ENCODE measurements at regions not wholly inside any gene's neighbourhood (a gene's known extent, or its start where the extent isn't known, plus 50 kb on each side); places are given as distances from the start of the nearest gene placed in this dataset.
"Not testable (repeated sequence)": the region's sequence is repeated elsewhere in the genome, so short reads cannot be mapped to it uniquely, and the experiment has no call there.

DNA sequence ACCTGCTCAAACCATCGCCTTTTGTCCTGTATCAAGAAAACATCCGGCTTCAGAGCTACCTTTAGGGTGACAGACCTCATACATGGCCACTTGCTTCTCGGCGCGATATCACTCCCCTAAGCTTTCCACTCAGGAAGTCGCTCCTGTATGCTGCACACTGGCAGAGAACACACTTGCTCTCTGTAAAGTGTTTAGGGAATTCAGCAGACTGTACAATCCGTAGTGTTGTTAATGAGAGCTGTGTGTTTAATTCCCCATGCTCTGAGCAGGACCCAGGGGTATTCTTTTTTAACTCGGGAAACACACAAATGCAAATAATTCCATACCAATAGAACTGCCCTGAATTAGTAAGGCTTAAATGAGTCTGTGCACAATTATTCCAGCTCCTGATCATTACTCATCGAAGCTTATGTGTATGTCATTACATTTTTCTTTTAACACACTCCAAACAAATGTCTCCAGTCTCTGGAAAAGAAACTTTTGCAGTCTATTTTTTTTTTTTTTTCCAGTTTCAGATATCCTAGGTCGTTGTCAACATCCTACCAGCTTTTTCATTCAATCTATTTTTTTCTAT is 338.7 kb upstream of the ARID1B start:
- no peak for DNase-seq

DNA sequence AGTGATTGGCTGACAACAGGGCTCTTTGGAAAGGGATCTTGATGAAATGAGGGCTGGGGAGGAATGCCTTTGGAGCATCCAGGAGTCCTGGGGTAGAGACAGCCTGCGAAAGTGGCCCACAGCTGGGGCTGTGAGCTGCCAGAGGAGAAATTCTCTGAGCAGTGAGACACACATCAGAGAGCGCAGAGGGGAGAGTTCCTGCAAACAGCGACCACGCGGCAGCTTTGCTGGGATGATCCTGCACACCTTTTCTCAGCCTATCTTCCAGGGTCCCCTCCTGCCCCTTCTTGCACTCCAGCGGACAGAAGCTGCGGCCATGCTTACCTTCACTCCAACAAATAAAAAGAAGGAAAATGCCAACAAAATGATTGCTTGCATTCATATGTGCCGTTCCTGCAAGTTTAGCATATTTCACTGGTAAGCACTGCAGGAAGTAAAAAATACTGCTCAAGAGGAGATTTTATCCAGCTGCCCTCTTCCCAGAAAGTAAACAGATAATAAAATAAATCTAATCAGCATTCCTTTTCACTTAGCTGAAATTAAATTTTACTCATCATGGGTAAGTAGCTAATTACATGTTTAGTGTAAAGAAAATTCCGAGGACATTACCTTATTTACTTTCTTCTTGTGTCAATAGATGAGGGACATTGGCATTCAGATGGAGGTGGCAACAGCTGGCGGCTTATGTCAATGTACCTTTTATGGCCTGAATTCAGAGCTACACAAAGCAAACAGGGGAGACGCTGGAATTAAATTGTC is 339.9 kb upstream of the ARID1B start:
- DNase-seq, result no peak

DNA sequence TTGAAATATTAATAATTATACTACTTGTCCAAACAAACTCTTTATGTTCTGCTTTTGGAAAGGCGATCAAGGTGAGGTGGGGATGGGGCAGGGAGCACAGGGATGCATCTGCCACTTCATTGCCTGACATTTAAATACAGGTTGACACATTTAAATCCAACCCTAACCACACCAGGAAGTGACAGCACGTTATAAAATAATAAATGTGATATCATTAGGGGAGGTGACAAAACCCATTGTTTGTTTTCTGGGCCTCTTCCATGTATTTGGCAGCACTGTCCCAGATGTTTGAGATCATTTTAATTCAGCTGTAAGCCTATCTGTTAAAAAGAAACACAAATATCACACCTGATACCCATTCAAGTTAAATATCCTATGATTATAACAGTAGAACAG is 342.4 kb upstream of the ARID1B start:
- DNase-seq, result no peak

DNA sequence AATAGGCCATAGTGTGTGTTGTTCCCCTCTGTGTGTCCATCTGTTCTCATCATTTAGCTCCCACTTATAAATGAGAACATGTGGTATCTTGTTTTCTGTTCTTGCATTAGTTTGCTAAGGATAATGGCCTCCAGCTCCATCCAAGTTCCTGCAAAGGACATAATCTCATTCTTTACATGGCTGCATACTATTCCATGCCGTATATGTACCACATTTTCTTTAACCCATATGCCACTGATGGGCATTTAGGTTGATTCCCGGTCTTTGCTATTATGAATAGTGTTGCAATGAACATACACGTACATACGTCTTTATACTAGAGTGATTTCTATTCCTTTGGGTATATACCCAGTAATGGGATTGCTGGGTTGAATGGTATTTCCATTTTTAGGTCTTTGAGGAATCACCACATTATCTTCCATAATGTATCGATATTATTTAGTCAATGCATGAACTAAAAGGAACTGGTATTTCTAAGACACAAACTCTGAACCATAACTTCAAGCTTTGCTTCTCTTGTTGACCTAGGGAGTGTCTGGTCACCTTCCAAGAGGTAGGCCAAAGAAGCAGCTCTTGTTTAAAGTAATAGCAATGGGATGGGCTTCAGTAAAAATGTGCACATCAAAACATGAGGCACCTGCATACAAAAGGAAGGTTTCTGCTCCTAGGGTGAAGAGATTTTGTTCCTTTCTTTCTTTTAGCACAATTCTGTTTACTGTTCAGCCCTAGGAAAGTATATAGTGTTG is 343.0 kb upstream of the ARID1B start:
- DNase-seq, result no peak

DNA sequence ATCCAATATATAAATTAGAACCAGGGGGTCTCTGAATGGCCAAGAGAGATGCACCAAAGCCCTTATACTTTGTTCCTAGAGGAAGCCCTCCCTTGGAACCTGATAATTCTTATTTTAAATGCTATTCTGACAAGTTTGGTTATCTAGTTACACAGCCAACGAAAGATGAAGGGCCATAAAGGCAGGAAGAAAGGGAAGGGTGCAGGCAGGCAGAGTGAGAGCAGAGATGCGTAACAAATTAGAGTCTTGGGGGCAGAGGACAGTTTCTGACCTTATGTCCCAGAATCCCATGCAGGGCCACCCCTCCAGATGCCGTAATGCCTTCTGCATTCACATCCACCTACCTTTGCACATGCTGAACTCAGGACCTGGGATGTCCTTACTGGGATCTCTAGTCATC is 344.6 kb upstream of the ARID1B start:
- DNase-seq, result no peak

DNA sequence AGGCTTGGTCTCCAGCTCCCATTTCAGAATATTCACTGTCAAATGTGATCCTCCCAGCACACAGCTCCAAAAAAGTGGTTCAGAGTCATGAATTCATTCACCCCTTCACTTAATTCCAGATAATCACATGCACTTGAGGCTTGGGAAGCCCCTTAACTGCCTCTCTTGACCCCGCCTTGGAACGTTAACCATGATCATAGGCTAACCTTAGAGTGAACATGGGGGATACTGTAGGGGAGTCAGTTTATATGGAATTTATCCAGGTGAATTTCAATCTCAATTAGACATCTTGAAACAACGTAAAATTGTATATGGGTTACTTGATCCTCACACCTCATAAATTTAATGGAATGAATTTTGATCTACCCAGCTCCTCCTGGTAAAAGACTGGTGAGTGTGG is 346.8 kb upstream of the ARID1B start:
- no peak for DNase-seq

DNA sequence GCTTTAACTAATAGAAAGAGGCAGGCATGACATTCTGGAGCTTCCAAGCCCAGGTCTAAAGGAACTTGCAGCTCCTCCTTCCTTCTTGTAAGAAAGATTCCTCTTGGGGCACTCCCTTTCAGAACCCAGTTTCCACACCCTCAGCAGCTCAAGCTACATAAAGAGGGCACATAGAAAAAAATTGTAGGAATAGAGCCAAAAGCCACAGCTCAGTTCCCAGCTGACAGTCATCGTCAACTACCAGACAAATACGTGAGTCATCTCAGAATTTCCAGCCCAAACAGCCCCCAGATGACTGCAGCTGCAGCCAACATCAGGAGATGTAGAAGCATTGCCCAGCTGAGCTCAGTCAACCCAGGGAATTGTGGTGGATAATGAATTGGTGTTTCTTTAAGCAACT is 349.8 kb upstream of the ARID1B start:
- DNase-seq, result peak in 1 of 2 experiments; percentile 19

DNA sequence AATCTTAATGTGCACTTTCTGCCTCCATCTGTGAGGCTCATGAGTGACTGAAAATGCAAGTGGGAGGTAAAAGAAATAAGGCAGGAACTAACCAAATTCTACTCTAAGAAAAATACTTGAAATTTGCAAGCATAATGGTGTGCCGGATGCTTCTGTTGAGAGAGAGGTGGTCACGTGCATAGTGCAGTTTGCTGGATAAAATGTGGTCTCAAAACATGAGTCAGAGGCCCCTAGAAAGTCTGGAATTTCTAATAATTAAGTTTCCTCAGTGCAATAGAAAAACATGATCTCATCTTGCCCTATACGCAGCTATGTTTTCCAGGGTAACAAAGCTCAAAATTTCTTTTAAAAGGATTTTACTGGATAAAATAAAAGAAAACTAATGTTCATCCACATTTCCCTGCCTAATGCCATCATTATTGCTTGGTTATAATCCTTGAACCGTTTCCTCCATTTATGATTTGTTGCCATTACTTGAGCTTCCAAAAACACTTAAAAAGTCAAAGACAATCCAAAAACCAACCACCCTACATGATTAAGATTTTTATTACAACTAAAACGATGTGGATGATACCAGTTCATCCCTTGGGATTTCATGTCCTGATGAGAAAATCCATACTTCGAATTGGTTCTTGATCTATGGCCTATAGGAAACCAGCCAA is 351.7 kb upstream of the ARID1B start:
- DNase-seq, result no peak

DNA sequence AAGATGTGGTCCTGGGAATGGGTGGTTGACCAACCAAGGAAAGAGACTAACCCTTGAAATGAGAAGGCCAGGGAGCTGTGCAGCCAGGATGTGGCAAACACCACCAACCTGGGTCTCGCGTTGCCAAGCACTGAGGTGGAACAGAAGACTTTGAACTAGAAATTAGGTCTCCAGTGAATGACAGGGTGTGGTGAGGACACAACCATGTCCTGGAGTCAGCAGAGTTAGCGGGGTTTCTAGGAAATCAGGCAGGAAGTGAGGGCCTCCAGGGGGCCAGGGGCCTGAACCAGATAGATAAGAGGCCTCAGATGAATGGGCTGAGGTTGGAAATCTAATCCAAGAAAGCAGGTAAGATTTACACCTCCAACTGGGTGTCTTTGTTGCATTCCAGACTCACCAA is 353.3 kb upstream of the ARID1B start:
- no peak for DNase-seq

DNA sequence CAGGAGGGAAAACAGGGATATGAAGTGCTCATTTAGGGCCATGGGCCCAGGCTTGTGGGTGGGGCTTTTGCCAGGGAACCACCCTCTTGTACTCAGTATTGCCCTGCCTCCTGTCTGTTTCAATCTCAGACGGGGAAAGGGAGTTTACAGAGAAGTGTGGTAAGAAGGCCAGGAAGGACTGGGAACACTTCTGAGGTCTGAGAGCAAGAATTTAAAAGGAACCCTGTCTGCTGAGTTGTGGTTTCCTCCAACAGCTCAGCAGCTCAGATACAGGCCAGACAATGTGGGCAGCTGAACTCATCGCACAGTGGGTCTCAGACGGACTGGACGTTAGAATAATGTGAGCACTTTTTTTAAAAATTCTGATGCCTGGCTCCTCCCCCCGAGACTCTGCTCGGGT is 354.1 kb upstream of the ARID1B start:
- DNase-seq, result no peak

DNA sequence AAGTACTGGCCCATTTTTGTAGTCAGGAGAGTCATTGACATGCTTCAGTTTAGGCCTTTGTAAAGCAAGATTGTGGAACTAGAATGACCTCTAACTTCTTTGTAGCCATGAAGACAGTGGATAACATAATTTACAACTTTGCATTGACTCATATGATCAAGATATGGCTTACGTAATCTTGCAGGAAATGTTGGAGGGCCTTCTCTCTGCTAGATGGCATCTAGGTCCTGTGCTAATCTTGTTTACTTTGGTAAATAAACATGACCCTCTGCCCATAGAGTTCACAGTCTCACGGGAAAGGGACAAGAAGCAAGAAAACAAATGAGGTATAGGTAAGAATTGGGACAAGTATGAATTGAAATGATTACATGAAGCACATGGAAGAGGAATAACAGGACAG is 355.2 kb upstream of the ARID1B start:
- DNase-seq, result no peak

DNA sequence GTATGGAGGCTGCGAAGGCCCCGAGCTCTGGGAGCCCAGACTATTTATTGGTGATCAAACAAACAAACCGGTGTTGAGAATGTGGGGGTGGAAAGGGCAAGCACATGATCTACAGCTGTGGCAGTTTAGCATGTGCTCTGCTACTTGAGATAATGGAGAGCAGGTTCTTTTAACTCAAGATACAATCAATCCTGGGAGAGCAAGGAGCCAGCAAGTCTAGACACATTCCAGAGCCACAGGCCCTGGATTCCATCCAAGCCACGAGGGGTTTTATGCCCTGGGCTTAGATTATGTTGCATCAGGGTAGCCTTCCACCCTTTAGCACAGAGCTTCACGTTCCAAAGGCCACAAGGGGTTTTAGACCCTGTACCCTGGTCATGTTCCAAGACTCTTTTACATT is 355.9 kb upstream of the ARID1B start:
- not testable (repeated sequence) for DNase-seq

DNA sequence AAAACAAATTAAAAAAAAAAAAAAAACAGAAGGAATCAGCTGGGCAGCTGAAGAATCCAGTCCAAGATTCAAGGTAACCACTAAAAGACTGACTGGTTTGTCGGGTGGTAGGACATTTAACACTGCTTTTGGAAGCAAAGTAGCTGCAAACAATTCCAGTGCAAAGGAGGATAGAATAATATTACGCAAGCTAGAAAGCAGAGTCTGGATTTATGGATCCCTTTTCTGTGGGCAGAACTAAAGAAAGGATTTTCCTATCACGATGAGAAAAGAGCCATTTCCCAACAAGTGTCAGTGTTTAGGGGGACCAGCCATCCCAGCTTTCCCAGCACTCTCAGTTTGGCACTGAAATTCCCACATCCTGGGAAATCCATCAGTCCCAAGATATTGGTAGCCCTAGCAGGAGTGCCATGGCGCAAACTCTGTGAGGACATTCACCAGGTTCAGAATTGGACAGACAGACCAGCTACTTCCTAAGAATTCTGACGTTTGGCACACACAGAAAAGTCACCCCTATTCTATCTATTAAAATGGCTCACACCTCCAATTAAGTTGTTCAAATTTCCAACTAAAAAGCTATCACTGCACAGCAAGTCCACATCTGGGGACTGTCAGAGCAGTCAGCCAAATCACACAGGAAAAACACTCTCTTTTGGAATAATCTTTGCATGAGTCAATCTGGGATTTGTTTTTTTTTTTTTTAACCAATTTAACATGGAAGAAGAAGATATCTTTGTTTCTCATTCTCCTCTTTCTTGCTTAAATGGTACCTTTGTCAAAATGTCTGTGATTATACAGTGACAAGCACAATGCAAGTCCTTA is 356.8 kb upstream of the ARID1B start:
- DNase-seq, result no peak

DNA sequence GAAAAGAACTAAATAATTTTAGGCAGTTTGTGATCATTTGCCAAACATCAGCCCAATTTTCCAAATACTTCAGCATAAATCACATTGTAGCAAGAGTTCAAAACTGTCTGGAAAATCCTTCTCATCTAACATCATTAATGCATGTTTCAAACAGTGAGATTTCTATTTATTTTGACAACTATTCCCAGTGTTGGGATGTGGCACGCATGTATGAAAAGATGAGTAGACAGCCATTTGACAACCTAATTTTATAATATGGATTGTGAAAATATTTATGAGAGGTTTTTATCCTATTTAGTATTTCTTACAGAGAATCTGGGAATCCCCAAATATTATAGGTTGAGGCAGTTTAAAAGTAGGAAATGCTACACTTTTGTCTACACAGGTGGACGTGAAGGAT is 357.6 kb upstream of the ARID1B start:
- no peak for DNase-seq

DNA sequence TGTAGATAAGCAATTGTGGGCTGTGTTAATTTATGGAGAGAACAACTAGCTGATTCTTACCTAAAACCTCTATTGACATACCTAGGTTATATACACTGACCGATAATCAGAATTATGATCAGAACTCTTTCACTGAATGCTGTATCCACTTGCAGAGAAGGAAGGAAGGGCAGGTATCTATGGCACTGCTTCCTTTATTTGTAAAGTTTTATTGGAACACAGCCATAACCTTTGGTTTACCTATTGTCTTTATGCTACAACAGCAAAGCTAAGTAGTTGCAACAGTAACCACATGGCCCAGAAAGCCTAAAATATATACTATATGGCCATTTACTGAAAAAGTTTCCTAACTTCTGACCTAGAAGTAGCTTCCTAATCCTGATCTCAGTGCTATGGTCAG is 358.9 kb upstream of the ARID1B start:
- no peak for DNase-seq

DNA sequence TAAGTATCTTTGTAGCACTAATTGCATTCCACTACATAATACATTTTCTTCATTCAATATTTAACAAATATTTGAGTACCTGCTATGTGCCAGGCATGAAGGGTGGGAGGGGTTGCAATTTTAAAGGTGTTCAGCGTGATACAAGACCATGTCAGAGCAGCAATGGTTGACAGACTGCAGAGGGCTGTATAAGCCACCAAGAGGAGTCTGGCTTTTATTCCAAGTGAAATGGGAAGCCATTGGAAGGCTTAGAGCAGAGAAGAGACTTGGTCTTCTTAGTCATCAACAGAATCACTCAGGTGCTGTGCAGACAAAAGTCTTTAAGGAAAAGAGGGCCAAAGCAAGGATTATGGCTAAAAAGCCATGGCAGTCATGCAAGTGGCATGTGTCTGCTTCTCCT is 360.8 kb upstream of the ARID1B start:
- DNase-seq, result no peak

DNA sequence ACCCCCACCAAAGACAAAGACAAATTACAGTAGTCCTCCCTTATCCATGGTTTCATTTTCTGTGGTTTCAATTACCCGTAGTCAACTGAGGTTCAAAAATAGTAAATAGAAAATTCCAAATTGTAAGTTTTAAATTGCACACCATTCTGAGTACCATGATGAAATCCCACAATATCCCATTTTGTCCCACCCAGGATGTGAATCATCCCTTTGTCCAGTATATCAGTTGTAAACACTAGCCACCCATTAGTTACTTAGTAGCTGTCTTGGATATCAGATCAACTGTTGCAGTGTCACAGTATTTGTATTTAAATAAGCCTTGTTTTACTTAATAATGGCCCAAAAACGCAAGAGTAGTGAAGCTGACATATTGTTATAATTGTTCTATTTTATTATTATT is 364.0 kb upstream of the ARID1B start:
- peak in 1 of 2 experiments; percentile 18 for DNase-seq

DNA sequence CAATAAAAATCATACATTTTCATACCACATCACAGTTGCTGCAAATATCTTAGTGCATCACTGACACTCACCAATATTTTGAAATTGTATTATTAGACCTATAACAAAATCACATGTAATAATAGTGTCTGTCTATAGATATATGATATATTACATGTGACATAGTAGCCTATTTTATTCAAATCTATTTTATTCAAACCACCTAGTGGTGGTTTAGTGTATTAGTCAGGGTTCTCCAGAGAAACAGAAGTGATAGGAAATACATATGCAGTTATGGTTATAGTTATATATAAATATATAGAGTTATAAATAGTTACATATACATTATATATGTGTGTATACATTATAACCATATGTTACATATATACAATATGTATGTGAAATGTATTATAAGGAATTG is 366.5 kb upstream of the ARID1B start:
- DNase-seq, result no peak

DNA sequence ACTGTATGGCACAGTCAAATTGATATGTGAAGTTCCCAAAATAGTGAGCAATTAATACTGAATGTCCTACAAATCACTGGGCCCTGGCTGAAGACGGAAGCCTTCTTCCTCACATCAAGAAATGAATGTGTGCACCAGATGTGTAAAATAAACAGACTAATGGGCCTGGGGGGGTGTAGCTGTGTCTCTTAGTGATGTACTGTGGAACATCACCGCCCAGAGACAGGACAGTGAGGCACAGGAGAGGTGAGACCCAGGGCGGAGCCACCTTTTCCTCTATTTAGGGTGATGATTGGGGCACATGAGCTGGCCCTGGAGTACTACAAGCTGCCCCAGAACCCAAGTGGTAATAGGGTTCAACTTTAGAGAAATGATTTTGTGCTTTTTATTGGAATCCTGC is 368.5 kb upstream of the ARID1B start:
- DNase-seq, result no peak

DNA sequence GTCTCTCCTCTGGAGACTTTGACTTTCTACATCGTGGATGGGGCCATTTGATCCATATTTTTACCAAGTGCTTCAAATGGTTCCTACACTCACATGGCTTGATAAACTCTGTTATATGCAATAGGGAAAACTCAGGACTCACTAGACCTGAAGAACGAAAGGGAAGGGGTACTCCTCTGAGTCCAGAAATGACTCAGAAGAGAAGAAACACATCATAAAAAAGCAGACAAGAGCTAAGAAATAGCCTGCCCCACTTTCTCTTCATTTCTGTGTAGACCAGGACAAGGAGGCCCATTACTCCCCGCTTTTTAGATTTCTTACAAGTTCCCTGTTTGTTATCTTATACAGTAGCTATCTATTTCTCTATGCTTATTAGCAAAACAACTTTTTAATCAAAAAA is 369.8 kb upstream of the ARID1B start:
- DNase-seq, result no peak

DNA sequence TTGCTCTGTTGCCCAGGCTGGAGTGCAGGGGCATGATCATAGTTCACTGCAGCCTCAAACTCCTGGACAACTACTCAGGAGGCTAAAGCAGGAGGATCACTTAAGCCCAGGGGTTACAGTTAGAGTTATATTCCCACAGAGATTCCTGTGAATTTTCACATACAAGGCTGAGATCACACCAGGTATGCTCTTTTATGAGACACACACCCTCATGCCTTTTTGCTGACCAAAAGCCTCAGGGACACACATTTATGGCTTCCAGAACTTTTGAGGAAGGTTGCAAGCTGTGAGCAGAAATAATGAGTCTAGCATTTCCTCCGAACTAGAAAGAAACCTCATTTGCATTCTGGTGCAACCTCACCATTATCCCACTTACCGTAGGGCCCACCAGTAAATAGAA is 370.5 kb upstream of the ARID1B start:
- DNase-seq, result no peak

DNA sequence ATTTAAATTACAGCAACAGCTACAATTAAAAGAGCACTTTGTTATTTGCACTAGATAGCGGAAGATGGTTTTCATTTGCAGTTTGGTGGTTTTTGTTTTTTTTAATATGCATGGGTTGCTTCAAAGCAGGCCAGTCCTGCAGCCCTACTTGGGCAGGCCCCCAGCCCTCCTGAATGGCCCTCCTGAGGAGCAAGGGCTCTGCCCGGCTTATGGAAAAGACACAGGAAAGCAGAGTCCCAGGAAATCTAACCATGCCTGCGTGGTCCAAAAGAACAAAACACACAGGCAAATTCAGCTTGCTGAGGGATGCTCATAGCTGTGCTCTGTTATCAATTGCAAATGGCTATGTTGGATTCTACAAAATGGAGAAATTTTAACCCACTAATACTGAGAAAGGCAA is 371.1 kb upstream of the ARID1B start:
- DNase-seq, result no peak

DNA sequence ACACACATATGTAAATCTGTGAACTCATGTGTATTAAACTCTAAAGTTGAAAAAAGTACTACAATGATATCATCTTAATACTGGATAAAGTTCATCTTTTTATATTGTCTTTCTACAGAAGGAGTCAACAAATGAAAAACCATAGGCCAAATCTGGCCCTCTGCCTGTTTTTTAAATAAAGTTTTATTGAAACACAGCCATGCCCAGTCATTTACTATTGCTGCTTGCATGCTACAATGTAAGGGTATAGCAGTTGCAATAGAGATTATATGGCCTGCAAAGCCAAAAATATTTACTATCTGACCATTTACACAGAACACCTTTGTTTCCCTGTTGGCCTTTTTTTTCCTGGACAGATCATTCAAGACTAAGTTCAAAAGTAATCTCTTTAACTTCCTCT is 374.6 kb upstream of the ARID1B start:
- DNase-seq, result no peak

All from SW 1271 (cell line).